IPS-15b (cell line): ENCODE measurements at regions not wholly inside any gene's neighbourhood (a gene's known extent, or its start where the extent isn't known, plus 50 kb on each side); places are given as distances from the start of the nearest gene placed in this dataset.

Experiments used
- H3K27me3 ChIP-seq: one replicate; pipeline ENCODE4 v1.6.1; 2013; ENCODE audit warnings: low read length; ENCODE audit not compliant: control insufficient read depth, insufficient read depth
- H3K36me3 ChIP-seq: one replicate; pipeline ENCODE4 v1.6.1; 2013; ENCODE audit warnings: low read length; ENCODE audit not compliant: control insufficient read depth, insufficient read depth
- H3K4me1 ChIP-seq: one replicate; pipeline ENCODE4 v1.6.1; 2013; ENCODE audit warnings: mild to moderate bottlenecking, low read length; ENCODE audit not compliant: control insufficient read depth, insufficient read depth
- H3K4me3 ChIP-seq: one replicate; pipeline ENCODE4 v1.5.1; 2013; ENCODE audit warnings: low read depth, low read length
- H3K9ac ChIP-seq: one replicate; pipeline ENCODE4 v1.6.1; 2013; ENCODE audit warnings: low read depth, mild to moderate bottlenecking, low read length
- H3K9me3 ChIP-seq: one replicate; pipeline ENCODE4 v1.6.1; 2013; ENCODE audit warnings: mild to moderate bottlenecking, low read length; ENCODE audit not compliant: control insufficient read depth, insufficient read depth

DNA sequence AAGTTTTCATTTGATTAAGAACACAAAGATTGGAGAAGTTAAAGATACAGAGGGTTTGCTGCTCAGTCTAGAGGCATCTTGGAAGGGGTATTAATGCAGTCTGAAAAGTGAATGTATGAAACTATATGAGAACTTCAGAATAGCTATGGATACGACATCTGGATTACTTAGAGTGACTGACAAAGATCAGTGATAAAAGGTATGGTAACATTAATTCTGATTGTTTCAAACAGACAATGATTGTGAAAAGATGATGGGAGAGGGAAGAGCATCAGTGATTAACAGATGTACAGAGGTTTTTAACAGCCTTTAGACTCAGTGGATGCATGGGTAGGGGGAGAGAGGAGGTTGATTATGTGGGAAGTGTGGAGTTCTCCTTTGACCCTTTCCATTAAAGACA, 919.4 kb upstream of the CNTN5 start:
- Histone ChIP-seq H3K9ac (no peak overlapping the region), H3K27me3 (no peaks in the 10 kb centered on the region)

DNA sequence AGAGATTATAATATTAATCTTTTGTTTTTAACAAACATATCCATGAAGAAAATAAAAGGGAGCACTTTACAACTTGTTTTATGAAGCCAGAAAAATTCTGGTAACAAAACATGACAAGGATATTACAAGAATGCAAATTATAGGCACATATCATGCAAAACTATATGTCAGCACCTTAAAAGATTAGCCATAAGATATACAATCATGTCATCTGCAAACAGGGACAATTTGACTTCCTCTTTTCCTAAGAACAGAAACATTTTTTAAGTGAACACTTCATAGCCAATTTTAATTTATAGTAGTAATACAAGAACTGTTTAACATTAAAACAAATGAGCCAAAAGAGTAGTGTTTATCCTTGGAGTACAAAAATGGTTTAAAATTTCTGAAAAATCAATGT, 916.5 kb upstream of the CNTN5 start:
- Histone ChIP-seq H3K4me1 (no peaks in the 10 kb centered on the region), H3K4me3 (no peak overlapping the region), H3K9me3 (no peaks in the 10 kb centered on the region), H3K9ac (no peak overlapping the region), H3K36me3 (no peaks in the 10 kb centered on the region), H3K27me3 (no peaks in the 10 kb centered on the region)

More for the DNA sequence above, 919.4 kb upstream of the CNTN5 start:
- H3K36me3 ChIP-seq = no peaks in the 10 kb centered on the region
- H3K9me3 ChIP-seq = no peaks in the 10 kb centered on the region
- no peak overlapping the region for H3K4me3 ChIP-seq
- H3K4me1 ChIP-seq = no peaks in the 10 kb centered on the region

DNA sequence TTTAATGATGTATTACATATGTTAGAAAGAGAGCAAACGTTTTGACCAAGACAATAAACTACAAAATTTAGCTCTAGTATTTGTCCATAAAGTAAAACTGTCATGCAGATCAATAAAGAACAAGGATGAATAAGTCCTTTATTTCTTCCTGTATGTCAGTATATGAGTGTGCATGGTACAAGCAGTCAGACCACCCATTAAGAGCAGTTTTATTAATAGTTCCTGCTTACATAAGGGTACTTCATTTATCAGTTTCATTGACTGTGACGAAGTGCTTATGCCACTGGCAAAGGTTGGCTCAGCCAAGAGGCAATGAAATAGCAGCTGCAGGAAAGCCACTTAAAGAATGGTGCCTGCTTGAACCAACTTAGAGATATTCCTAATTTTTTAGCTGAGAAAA, 913.0 kb upstream of the CNTN5 start:
- no peaks in the 10 kb centered on the region for H3K27me3 ChIP-seq
- H3K36me3 ChIP-seq = no peaks in the 10 kb centered on the region
- H3K9me3 ChIP-seq = no peaks in the 10 kb centered on the region
- H3K4me1 ChIP-seq = no peaks in the 10 kb centered on the region
- H3K4me3 ChIP-seq = no peak overlapping the region
- no peak overlapping the region for H3K9ac ChIP-seq

DNA sequence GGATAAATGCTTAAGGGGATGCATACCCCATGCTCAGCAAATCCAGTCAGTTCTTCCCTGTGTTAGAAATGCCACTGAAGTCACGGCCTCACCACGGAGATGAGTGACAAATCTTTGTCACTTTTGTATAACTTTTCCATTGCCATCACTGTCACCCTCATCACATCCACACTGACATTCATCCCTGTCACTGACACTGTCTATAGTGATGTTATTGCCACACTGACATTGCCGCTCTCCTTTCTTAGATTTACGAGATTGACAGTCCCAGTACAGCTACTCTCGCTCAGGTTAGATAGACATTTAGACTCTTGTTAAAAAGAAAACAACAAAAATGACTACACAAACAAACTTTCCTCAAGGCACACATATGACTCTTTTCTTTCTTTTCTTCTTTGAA, 910.7 kb upstream of the CNTN5 start:
- Histone ChIP-seq H3K36me3 (no peaks in the 10 kb centered on the region), H3K27me3 (no peaks in the 10 kb centered on the region), H3K4me1 (no peaks in the 10 kb centered on the region), H3K9ac (no peak overlapping the region), H3K9me3 (no peaks in the 10 kb centered on the region), H3K4me3 (no peak overlapping the region)

DNA sequence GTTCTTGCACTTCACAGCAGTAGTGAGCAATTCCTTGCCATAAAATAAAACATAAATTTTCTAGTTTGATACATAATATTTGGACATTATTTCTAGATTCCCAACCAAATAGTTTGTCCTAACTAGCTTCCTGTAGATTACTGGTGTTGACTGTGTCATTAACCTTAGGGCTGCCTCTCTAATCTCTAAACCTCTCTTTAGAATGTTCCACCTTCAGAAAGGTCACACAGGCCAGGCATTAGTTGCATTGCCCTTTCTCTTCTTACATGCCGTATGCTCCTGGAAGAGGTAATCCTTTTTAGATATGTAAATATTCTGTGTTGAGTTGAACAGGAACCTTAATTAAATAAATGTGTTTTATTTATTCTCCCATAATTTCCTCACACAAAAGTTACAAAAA, 904.9 kb upstream of the CNTN5 start:
- Histone ChIP-seq H3K27me3 (no peaks in the 10 kb centered on the region), H3K4me3 (no peak overlapping the region), H3K36me3 (no peaks in the 10 kb centered on the region), H3K9me3 (no peaks in the 10 kb centered on the region), H3K4me1 (no peaks in the 10 kb centered on the region), H3K9ac (no peak overlapping the region)

DNA sequence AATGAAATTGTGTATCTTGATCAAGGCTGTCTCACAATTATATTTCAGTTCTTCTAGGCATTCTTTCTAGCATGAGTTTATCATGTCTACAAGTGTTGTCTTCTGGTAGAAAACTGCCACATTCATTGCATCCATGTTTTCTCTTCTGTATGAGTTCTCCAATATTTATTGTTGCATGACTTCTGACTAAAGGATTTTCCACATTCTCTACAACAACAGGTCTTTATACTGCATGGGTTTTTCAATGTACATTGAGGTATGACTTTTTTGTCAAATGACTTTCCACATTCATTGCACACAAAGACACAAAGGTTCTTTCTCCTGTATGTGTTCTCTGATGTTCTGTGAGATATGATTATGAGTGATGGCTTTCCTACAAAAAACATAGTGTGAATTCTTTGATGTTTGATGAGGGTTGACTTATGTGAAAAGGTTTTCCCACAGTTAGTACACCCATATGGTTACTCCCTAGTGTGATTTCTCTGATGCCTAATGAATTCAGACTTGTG, 890.6 kb upstream of the CNTN5 start:
- no peaks in the 10 kb centered on the region for H3K27me3 ChIP-seq

DNA sequence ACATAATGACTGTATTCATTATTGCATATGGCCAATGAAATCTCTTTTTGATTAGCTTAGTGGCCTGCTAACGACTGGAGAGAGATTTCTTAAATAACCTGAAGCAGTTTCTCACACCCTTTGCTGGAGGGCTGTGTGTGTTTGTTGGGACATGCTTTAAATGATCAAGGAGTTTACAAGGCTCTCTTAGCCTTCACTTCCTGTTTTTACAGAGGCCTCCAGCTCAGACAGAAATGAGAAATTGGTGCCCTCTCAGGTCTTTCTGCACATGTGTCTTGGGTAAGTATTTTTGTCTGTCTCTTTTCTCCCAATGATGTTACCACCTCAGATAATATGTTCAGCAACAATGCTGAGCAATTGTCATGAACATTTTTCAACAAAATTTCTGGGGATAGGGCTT, 884.4 kb upstream of the CNTN5 start:
- Histone ChIP-seq H3K27me3 (no peaks in the 10 kb centered on the region), H3K4me3 (no peak overlapping the region), H3K36me3 (no peaks in the 10 kb centered on the region), H3K9me3 (no peaks in the 10 kb centered on the region), H3K9ac (no peak overlapping the region), H3K4me1 (no peaks in the 10 kb centered on the region)

More for the DNA sequence above, 890.6 kb upstream of the CNTN5 start:
- Histone ChIP-seq H3K9me3 (no peaks in the 10 kb centered on the region), H3K4me1 (no peaks in the 10 kb centered on the region), H3K36me3 (no peaks in the 10 kb centered on the region), H3K4me3 (no peak overlapping the region), H3K9ac (no peak overlapping the region)

DNA sequence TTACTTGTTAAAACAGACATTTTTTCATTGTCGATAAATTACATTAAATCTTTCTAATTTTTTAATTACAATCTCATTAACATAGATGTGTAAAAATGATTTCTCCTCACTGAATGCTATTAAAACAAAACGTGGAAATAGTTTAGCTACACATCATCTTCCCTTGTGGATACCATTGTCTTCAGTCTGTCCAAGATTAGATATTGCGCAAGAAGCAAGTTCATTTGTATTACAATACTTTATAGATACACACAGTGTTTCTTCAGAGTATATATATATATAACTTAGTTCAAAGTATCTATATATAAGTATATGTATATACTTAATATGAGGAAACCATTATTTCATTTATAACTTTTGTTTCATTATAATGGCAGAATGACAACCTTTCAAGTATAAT, 883.3 kb upstream of the CNTN5 start:
- no peaks in the 10 kb centered on the region for H3K36me3 ChIP-seq
- H3K27me3 ChIP-seq = no peaks in the 10 kb centered on the region
- H3K4me1 ChIP-seq = no peaks in the 10 kb centered on the region
- no peak overlapping the region for H3K9ac ChIP-seq
- no peak overlapping the region for H3K4me3 ChIP-seq
- no peaks in the 10 kb centered on the region for H3K9me3 ChIP-seq

DNA sequence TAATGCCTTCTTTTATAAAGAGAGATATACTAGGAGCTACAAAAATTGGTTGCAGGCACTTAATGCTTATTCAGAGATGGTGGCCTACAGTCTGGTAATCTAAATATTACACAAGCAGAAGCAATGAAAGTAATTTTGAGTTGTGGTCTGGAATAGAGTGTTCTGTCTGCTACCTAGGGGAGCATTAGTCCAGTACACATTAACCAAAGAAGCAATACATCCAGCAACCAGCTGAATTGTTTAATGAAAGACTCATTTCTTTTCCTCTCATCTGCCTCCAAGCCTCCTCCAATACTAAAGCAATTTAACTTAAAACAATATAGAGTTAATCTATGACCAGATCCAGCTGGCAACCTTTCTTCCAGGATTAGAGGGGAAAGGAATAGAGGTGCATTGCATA, 877.1 kb upstream of the CNTN5 start:
- Histone ChIP-seq H3K36me3 (no peaks in the 10 kb centered on the region), H3K4me3 (no peak overlapping the region), H3K9me3 (no peaks in the 10 kb centered on the region), H3K4me1 (no peaks in the 10 kb centered on the region), H3K27me3 (no peaks in the 10 kb centered on the region), H3K9ac (no peak overlapping the region)

DNA sequence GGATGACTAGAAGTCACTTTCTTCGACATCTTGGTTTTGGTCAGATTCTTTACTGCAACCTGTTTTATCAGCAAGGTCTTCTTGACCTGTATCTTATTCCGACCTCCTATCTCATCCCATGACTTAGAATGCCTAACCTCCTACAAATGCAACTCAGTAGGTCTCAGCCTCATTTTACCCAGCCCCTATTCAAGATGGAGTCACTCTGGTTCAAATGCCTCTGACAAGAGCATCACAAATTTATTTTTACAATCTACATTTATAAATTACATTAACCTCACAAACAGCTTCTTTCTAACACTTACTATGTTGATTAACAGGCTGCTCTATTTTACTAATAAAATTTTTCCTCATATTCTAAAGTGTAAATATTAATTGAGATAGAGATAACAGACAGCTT, 867.0 kb upstream of the CNTN5 start:
- no peaks in the 10 kb centered on the region for H3K9me3 ChIP-seq
- H3K36me3 ChIP-seq = no peaks in the 10 kb centered on the region

DNA sequence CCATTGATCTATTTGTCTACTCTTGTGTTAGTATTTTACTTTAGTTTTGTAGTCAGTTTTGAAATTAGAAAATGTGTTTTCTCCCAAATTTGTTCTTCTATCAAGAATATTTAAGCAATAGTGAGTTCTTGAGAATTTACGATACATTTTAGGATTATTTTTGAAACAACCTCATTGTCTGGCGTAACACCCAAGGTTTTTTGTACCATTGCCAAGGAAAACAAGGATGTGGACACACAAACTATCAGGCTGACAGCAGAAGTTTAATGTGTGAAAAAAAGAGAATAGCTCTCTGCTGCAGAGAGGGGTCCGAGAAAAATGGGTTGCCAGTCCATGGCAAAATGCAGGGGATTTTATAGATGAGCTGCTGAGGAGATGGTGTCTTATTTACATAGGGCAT, 865.1 kb upstream of the CNTN5 start:
- H3K9me3 ChIP-seq = no peaks in the 10 kb centered on the region

More for the DNA sequence above, 867.0 kb upstream of the CNTN5 start:
- Histone ChIP-seq H3K27me3 (no peaks in the 10 kb centered on the region), H3K4me1 (no peaks in the 10 kb centered on the region), H3K4me3 (no peak overlapping the region), H3K9ac (no peak overlapping the region)

DNA sequence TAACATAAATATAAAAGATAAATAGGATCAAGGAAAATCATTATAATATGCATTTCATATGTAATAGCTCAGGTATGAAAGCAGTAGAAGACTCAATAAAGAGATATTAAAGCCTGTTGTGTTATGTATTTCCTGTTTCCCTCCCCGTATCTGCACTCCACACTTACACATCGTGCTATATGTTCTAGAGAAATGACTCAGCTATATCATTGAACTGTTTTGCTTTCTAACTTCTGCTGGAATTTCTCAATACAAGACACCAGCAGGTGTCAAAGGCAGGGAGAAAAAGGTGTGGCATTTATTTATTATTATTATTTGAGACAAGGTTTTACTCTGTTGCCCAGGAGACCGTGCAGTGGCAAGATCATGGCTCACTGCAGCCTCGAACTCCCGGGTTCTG, 842.8 kb upstream of the CNTN5 start:
- Histone ChIP-seq H3K9me3 (no peaks in the 10 kb centered on the region), H3K27me3 (no peaks in the 10 kb centered on the region), H3K9ac (no peak overlapping the region), H3K36me3 (no peaks in the 10 kb centered on the region), H3K4me1 (no peaks in the 10 kb centered on the region), H3K4me3 (no peak overlapping the region)

More for the DNA sequence above, 865.1 kb upstream of the CNTN5 start:
- H3K4me3 ChIP-seq = no peak overlapping the region
- H3K27me3 ChIP-seq = no peaks in the 10 kb centered on the region
- H3K36me3 ChIP-seq = no peaks in the 10 kb centered on the region
- H3K4me1 ChIP-seq = no peaks in the 10 kb centered on the region
- H3K9ac ChIP-seq = no peak overlapping the region

DNA sequence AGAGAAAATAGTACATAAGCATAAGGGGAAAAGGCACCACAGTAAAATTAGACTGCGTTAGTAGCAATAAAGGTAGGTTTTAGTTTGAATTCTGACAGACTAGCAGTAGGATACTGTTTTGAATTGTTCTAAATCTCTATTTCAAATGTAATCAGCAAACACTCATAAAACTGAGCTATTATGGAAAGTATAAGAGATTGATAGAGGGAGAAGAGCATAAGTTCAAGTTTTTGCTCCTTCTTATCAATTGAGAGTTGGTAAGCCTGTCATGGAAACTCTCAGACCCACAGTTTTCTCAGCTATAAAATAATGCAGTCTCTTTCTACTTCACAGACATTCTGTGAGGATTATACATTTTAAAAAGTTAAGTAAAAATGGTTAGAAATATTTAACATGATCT, 840.2 kb upstream of the CNTN5 start:
- Histone ChIP-seq H3K36me3 (peaks cover 2% of the 10 kb centered on the region), H3K4me1 (no peaks in the 10 kb centered on the region), H3K4me3 (no peak overlapping the region), H3K9ac (no peak overlapping the region), H3K9me3 (peaks cover 2% of the 10 kb centered on the region), H3K27me3 (no peaks in the 10 kb centered on the region)
